Retina (tissue), 1 donor: ENCODE measurements at regions not wholly inside any gene's neighbourhood (a gene's known extent, or its start where the extent isn't known, plus 50 kb on each side); places are given as distances from the start of the nearest gene placed in this dataset.
"Not testable (repeated sequence)": the region's sequence is repeated elsewhere in the genome, so short reads cannot be mapped to it uniquely, and the experiment has no call there.

ENCODE experiments used
- DNase-seq: peaks from one replicate; pipeline ENCODE4 v3.0.0-alpha.2; 2016

GRCh38 chr3:102037791-102038190, 188.5 kb downstream of the NFKBIZ start:
- DNase-seq = no peak

- no peak for DNase-seq
Observed at GRCh38 chr3:102038477-102039142, 189.3 kb downstream of the NFKBIZ start.

- not testable (repeated sequence) for DNase-seq
Observed at GRCh38 chr3:102040144-102040543, 190.8 kb downstream of the NFKBIZ start.

- no peak for DNase-seq
Observed at GRCh38 chr3:102053375-102053989, 204.2 kb downstream of the NFKBIZ start.

GRCh38 chr3:102054543-102055080, 205.3 kb downstream of the NFKBIZ start:
- no peak for DNase-seq

- DNase-seq = no peak
Observed at GRCh38 chr3:102057781-102058421, 208.6 kb downstream of the NFKBIZ start.

- no peak for DNase-seq
Observed at GRCh38 chr3:102059145-102059943, 210.0 kb downstream of the NFKBIZ start.

GRCh38 chr3:102060814-102061213, 211.5 kb downstream of the NFKBIZ start:
- no peak for DNase-seq

- no peak for DNase-seq
Observed at GRCh38 chr3:102063572-102063971, 214.3 kb downstream of the NFKBIZ start.

- DNase-seq = no peak
Observed at GRCh38 chr3:102066470-102066869, 217.2 kb downstream of the NFKBIZ start.

GRCh38 chr3:102068327-102068726, 219.0 kb downstream of the NFKBIZ start:
- DNase-seq = no peak

GRCh38 chr3:102068736-102069135, 219.4 kb downstream of the NFKBIZ start:
- no peak for DNase-seq

GRCh38 chr3:102069211-102069662, 219.9 kb downstream of the NFKBIZ start:
- no peak for DNase-seq

- no peak for DNase-seq
Observed at GRCh38 chr3:102074946-102075345, 225.6 kb downstream of the NFKBIZ start.

- DNase-seq = no peak
Observed at GRCh38 chr3:102078401-102078800, 229.1 kb downstream of the NFKBIZ start.

GRCh38 chr3:102078854-102079808, 229.8 kb downstream of the NFKBIZ start:
- no peak for DNase-seq

GRCh38 chr3:102079809-102080197, 230.5 kb downstream of the NFKBIZ start:
- DNase-seq = no peak

- DNase-seq = no peak
Observed at GRCh38 chr3:102081572-102082289, 232.4 kb downstream of the NFKBIZ start.

- DNase-seq = no peak
Observed at GRCh38 chr3:102083473-102083872, 234.2 kb downstream of the NFKBIZ start.

GRCh38 chr3:102084006-102084405, 234.7 kb downstream of the NFKBIZ start:
- DNase-seq = no peak

- DNase-seq = no peak
Observed at GRCh38 chr3:102084704-102085103, 235.4 kb downstream of the NFKBIZ start.
